ENCODE measurements at regions not wholly inside any gene's neighbourhood (a gene's known extent, or its start where the extent isn't known, plus 50 kb on each side); places are given as distances from the start of the nearest gene placed in this dataset.

- no peak for TF ChIP-seq CTCF (IDR thresholded peaks at IDR 0.05)
- TF ChIP-seq POLR2A (IDR thresholded peaks at IDR 0.05), result no peak
Observed at GRCh38 chr2:226677080-226677479, 122.5 kb downstream of the IRS1 start.
